ENCODE measurements at regions not wholly inside any gene's neighbourhood (a gene's known extent, or its start where the extent isn't known, plus 50 kb on each side); places are given as distances from the start of the nearest gene placed in this dataset.
"Not testable (repeated sequence)": the region's sequence is repeated elsewhere in the genome, so short reads cannot be mapped to it uniquely, and the experiment has no call there.

DNA sequence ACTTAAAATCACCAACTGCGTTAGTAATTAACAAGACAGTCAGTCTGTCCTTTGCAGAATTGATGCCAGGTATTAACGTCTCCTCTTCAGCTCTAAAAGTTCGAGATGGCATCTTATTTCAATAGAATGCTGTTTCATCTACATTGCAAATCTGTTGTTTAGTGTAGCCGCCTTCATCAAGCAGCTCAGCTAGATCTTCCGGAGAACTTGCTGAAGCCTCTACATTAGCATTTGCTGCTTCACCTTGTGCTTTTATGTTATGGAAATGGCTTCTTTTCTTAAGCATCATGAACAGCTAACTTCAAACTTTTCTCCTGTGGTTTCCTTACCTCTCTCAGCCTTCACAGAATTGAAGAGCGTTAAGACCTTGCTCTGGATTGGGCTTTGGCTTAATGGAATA is 95.5 kb upstream of the FAM20C start:
- DNase-seq (ENCODE audit: low read depth in 2 of 2) = no peak

DNA sequence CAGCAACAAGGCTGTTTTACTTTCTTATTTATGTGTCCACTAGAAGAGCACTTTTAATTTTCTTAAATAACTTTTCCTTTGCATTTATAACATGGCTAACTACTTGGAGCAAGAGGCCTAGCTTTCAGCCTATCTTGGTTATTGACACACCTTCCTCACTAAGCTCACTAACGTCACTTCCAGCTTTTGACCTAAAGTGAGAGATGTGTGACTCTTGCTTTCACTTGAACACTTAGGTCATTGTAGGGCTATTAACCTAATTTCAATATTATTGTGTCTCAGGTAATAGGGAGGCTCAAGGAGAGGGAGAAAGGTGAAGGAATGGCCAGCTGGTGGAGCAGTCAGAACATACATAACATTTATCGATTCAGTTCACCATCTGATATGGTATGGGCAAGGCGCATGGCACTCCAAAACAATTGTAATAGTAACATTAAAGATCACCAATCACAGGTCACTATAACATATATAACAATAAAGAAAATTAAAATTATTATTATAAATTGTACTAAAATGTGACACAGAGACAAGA is 95.0 kb upstream of the FAM20C start:
- DNase-seq (ENCODE audit: low read depth in 2 of 2) = no peak

DNA sequence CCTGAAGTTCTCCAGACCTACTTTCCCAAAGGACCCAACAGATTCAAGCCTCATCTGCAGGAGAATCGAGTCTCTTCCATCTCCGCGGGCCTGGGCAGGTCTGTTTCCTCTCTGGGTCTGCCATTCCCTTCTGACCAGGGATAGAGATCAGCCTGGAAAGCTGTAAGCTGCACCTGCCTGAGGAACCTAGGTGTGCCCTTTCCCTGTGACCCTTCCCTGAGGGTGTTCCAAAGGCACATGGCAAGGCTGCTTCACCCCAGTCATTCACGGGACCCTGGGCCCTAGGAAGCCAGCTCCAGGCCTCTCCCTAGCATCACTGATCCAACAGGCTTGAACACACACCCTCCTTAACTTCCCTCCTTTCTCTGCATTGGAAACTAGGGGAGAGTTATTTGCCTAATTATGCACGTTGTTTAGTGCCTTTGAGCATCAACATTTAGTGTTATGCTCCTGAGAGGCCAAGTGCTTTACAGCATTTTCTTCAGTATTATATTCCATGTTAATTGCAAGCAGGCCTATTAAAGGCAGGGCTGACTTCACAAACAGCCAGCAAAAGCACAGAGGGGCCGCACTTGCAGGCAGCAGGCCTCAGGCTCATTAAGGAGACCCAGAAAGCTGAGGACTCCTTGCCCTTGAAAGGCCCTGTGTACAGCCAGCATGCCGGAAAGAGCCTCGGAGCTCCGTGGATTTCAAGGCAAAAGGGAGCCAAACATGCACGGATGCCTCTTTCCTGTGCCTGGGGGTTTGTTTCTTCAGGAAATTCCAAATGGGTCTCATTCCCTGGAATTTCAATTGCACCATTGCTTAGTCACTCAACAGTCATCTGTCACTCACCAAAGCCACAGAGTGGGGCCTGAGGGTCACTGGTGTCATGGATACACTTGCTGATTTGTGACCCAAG is 91.0 kb upstream of the FAM20C start:
- DNase-seq (ENCODE audit: low read depth in 2 of 2) = peak; percentile 10 to 79

DNA sequence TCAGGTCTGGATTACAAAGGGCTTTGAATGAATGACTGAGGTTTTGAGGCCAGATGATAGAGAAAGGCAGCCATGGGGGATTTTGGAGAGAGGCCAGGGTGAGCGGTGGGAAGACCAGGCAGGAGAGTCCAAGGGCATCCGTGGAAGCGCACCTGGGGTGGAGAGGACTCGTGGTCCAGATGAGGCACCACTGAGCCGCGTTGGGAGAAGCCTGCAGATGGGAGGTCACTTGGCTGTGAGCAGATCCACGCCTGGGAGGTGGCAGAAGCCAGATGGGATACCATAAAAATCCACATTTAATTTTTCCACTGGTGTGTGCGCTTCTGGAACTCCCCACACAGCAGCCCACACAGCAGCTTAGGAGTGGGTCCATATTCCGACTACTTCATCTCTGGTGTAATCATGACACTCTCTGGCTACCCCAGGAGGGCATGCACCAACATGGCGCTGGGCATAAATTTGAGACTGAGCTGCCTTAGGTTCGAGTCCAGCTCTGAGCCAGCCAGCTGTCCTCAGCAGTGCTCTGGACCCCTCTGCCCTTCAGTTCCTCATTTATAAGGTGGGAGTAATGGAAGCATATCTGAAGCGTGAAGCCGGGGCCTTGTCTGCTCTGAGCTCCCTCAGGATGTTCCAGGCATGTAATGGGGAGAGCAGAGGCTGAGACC is 90.2 kb upstream of the FAM20C start:
- DNase-seq (ENCODE audit: low read depth in 2 of 2) = no peak

DNA sequence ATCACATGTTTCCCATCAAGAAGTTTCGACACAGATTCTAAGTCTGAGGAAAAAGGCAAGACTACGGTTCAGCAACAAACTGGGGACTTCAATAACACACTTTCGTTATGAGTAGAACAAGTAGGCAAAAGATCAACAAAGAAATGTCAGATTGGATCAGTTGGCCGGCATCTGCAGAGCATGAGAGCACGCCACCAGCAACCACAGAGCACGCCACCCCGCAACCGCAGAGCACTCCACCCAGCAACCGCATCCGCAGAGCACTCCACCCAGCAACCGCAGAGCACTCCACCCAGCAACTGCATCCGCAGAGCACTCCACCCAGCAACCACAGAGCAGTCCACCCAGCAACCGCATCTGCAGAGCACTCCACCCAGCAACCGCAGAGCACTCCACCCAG is 89.7 kb upstream of the FAM20C start:
- no peak for DNase-seq (ENCODE audit: low read depth in 2 of 2)

DNA sequence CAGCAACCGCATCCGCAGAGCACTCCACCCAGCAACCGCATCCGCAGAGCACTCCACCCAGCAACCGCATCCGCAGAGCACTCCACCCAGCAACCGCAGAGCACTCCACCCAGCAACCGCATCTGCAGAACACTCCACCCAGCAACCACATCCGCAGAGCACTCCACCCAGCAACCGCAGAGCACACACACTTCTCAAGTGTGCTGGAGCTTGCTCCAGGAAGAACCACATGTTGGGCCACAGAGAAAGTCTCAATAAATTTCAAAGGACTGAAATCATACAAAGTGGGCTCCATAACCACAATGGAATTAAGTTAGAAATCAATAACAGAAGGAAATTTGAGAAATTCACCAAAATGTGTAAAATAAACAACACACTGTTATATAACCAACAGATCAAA is 88.4 kb upstream of the FAM20C start:
- not testable (repeated sequence) for DNase-seq (ENCODE audit: low read depth in 2 of 2)

DNA sequence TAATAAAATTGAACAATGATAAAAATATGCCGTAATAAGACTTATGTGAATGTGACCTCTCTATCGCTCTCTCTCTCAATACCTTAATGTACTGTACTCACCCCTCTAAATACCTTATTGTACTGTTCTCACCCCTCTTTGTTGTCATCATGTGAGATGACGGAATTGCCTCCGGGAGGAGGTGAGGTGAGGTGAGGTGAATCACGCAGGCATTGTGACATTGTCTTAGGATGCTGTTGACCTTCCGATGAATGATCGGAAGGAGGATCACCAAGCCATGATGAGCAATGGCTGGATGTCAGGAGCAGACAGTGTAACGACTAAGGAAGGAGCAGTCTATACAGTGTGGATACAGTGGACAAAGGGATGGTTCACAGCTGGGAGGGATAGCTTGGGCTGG is 87.4 kb upstream of the FAM20C start:
- DNase-seq (ENCODE audit: low read depth in 2 of 2) = no peak

DNA sequence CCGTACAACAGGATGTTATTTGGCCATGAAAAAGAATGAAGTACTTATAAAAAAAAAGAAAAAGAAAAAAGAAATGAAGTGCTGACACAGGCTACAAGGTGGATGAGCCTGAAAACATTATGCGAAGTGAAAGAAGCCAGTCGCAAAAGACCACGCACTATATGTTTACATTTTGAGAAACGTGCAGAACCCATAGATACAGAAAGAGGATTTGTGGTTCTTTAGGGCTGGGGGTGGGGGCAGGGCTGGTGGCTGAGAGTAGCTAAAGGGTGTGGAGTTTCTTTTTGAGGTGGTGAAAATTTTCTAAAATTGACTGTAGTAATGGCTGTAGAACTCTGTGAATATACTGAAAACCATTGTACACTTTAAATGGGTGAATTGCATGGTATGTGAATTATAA is 86.0 kb upstream of the FAM20C start:
- DNase-seq (ENCODE audit: low read depth in 2 of 2) = no peak

DNA sequence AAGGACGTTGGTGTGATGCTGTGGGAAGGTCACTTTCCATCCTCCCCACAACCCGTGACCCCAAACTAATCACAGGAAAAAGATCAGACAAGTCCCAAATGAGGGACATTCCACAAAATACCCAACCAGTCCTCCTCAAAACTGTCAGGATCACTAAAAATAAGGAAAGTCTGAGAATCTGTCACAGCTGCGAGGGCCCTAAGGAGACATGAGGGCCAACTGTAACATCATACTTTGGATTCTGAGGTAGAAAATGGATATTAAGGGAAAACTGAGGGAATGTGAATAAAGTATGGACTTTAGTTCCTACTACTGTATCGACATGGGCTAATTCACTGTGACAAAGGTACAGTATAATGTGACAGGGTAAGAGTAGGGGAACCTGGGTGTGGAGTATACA is 85.1 kb upstream of the FAM20C start:
- no peak for DNase-seq (ENCODE audit: low read depth in 2 of 2)

DNA sequence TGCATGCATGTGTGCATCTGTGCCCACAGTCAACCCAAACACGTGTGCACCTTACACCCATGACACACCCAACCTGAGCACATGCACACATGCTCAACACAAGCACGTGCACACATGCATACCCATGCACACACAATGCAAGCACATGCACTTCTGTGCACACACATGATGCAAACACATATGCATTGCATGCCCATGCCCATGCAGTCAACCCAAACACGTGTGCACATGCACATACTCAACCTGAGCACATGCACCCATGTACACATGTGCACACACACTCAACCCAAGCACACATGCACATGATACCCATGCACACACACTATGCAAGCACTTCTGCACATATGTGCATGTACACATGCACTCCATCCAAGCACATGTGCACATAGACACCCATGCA is 84.5 kb upstream of the FAM20C start:
- no peak for DNase-seq (ENCODE audit: low read depth in 2 of 2)

DNA sequence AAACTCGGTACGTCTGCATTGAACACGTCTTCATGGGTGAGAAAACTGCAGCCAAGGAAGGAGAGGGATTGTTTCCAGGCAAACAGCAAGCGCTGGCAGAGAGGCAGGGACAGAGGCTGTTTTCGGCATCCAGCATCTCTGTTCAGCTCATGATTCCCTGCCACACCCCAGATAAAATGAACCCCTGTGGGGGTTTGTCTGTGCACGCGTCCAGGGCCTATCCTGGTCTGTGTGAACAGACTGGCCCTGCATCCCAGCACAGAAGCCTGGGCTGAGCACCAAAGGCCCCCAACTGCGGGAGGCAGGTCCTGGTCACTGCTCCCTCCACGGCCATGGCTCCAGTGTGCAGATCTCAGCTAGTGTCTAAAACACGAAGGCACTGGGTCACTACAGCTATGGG is 83.3 kb upstream of the FAM20C start:
- no peak for DNase-seq (ENCODE audit: low read depth in 2 of 2)

DNA sequence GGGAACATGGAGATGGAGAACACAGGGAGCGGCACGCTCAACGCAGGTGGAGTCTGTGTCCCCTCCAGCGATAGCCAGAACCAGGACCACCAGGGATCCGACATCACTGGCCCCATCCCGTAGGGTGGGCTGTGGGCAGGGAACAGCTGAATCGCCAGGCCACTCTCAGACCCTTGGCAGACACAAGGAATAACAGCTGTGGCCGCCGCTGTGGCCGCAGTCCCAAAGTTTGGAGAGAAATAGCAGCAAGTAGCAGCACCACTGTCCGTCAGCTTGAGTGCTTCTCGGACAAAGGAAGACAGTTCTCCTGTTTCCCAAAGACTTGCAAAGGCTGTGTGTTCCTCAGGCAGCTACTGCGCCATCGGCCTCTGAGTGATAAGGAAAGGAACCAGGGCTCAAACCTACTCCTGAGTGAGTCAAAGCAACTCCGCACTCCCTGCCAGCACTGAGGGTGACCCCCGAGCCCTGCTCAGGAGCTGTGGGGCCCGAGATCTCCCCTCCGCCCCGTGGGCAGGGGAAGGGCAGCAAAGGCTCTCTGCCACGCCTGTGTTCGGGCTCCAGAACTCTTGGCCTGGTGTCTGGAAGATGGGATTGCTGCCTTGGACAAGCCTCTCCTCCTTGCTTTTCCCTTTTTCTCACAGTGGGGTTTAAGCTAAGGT is 82.3 kb upstream of the FAM20C start:
- DNase-seq (ENCODE audit: low read depth in 2 of 2) = no peak

DNA sequence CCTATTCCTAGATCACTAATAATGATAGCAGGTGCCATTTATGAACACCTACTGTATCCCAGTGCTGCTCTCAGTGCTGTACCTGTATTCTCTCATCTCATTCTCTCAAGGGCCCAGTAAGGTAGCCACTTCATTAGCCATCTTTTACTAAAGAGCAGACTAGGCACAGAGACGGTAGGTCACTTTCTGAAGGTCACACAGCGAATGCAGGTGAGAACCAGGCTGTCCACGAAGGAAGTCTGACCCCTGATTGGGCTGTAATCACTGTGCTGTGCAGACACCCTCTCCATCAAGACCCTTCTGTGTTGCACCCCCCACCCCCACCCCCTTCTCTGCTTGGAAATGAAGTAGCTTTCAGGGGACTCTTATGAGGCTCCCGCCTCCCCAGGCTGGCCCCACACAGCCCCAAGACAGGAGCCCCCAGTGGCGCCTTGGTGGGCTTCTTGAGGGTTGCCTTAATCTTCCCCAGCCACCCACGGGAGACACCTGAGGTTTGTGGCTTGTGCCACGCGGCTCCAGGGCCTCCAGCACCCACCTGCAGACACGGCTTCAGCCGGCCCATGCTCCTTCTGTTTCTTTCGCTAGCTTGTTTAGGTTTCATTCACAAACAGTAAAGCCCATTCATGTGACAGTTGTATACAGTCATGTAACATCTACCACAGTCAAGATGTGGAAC is 81.7 kb upstream of the FAM20C start:
- DNase-seq (ENCODE audit: low read depth in 2 of 2) = no peak

DNA sequence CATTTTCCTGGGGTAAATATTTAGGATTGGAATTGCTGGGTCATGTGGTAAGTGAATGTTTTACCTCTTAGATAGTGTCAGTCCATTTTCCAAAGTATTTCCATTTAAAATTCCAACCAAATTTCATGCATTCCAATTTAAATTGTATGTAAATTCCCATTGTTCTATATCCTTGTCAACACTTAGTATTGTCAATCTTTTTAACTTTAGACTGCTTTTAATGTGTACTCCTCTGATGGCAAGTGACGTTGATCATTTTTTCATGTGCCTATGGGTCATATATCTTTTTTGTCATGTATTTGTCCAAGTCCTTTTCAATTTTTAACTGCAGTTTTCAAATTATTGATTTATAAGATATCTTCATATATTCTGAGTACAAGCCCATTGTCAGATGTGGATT is 80.8 kb upstream of the FAM20C start:
- no peak for DNase-seq (ENCODE audit: low read depth in 2 of 2)

DNA sequence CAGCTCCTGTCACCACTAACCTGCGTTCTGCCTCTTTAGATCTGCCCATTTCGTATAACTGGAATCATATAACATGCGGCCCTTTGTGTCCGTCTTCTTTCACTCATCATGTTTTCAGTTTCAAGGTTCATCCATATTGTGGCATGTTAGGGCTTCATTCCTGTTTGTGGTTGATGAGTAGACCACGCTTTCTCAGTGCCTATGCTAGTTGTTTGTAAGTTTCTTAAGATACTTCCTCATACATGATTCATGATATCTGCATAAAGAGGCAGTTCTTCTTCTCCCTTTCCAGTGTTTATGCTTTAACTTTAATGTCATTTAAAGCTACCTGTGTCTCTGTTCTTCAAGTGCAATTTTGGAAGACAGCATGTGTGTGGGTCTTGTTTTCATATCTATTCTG is 79.5 kb upstream of the FAM20C start:
- no peak for DNase-seq (ENCODE audit: low read depth in 2 of 2)

DNA sequence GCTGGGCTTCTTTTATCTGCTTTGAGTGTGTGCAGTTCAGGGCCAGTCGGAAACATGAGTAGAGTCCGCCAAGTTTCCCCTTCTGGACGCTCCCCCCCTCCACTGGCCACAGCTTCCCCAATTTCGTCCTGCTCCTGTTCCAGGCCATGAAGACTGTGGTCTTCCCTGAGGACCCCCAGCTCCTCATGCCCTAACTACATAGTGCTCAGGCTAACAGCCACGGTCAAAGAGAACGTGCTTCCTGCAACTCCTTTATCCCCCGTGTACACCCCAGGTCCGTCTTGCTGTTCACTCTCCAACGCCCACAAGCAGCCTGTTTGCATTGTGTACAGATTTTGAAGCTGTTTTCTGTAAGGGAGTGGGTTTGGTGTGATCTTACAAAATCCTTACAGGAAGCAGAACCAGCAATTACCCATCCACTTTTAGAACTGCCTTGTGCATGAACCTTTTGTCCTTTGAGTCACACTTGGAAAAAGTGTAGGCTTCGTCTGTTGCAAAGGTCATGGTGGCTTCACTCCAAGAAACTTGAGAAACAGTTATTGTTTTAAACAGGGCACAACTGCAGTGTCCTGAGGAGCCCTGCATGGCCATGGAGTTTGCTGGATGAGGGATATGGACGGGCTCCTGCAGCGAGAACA is 77.0 kb upstream of the FAM20C start:
- no peak for DNase-seq (ENCODE audit: low read depth in 2 of 2)

DNA sequence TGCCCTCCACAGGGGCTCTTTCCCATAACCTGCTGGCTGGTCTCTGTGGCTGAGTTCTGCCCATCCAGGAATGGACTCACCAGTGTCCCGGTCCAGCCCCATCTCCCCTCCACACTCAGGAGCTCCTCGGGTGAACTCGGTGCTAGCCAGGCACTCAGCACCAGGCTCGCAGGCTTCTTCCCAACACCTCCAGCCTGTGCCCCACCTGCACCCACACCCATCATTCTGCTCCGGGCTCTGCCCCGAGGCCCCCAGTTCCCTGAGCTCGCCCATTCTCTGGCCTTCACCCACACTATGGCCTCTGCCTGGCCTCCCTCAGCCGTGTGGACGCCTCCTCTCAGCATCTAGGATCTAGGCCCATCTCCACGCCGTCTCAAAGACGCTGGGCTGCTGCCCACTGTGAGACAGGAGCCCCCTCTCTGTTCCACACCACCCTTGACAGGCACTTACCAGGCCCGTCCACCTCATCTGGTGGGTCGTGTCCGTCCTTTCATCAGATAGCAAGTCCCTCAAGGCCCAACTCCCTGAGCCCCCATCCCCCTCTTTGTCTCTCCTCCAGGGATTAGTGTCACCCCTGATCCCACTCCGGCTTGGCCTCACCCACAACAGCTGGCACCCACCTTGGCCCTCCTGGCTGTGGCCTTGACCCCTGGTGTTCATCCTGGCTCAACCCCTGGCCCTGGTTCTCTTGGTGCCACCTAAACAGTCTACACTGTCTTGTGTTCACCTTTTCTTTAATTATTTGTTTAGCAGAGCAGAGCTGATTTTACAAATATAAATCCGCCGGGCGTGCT is 76.0 kb upstream of the FAM20C start:
- DNase-seq (ENCODE audit: low read depth in 2 of 2) = no peak

DNA sequence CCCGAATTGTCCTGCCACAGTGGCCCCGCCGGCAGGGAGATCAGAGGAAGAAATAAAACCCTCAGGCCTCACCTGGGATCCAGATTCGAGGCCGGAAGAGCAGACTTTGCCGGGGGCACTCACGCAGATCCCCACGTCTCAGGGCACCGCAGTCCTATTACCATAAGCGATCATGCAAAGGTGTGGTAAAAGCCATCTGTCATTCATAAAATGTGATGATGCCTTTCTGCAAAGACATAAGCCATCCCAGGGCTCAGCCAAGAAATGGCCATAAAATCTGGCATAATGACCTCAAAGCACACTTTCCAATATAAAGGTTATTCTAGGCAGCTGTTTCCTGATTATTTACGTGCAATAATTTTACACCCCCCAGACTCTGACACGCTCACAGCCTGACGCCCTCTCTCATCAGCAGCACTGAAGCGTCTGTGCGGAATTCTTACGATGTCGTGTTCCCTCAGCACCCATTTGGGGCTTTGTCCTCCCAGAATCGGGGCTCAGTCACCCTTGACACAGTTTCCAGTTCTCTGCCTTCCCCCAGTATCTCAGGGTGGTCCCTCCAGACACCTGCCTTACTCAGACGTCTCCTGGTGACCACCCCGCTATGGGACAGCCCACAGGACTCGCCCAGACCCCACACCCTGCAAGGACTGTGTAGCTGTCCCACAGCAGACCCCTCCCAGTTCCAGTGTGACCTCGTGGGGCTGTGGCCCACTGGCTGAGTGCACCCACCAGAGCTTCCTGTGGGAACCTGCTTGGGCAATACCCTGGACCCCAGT is 74.3 kb upstream of the FAM20C start:
- DNase-seq (ENCODE audit: low read depth in 2 of 2) = no peak

DNA sequence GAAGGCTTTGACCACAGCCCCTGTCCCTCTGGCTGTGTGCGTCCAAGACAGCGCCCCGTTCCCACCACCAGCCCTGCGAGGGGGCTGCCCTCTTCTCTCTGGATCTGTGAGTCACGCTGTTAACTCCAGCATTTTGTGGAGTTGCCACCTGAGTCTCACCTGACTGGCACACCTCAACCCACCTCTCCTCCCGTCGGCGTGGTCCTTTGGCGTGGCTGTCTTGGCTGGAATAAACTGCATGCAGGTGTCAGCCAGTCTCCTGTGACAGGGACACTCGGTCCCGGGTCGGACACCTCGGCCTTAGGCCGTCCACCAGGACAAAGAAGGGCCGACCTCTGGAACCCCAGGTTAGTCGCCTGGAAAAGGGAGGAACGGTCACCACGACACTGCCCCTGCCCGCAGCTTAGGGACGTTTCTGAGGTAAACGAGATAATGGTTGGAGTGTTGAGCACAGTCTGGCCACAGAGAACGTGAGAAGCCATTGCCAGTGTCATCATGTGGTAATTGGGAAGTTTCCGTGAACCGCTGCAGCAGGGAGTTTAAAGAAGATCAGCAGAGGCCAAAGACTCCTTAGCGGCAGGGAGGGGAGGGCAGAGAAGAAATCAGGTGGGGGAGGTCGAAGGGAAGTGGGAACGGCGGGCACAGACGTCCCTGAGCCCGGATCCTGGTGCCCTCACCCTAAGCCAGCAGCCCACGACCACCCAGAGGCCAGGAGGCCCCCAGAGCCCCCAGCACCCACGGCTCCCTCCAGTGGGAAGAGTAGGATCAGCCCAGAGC is 73.6 kb upstream of the FAM20C start:
- no peak for DNase-seq (ENCODE audit: low read depth in 2 of 2)

Measured in dermis microvascular lymphatic vessel endothelial cell (primary cell).